ENCODE measurements at regions not wholly inside any gene's neighbourhood (a gene's known extent, or its start where the extent isn't known, plus 50 kb on each side); places are given as distances from the start of the nearest gene placed in this dataset.

DNA sequence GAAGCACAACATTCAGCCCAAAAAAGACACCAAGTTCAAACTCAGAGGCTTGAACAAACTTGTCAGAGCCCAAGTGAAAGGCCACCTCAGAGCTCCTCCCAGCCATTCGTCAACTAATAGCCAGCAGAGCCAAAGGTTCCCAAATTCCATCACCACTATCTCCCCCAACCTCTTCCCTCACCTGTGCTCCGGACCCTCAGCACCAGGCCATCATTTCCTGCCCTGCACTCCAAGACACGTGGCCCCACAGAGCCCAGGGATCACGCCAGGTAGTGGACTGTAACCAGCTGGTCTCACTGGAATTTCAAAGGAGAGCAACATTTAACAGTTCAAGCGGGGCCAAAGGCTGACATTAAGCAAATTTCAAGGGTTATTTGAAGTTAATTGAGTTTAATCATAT lies 245.2 kb upstream of the IGF1R start:
- TF ChIP-seq PPARA (CRISPR knock-in tag; IDR thresholded peaks at IDR 0.05; ENCODE audit: borderline replicate concordance) (no peak), ZFP30 (CRISPR knock-in tag; IDR thresholded peaks at IDR 0.05) (no peak), CSDC2 (CRISPR knock-in tag; IDR thresholded peaks at IDR 0.05) (no peak), RARB (CRISPR knock-in tag; IDR thresholded peaks at IDR 0.05) (no peak), BACH2 (CRISPR knock-in tag; IDR thresholded peaks at IDR 0.05; ENCODE audit: borderline replicate concordance) (no peak), ZC3H10 (CRISPR knock-in tag; IDR thresholded peaks at IDR 0.05) (no peak), ZFP3 (CRISPR knock-in tag; IDR thresholded peaks at IDR 0.05) (no peak), ESRRG (CRISPR knock-in tag; IDR thresholded peaks at IDR 0.05) (no peak), TOX (CRISPR knock-in tag; IDR thresholded peaks at IDR 0.05; ENCODE audit: borderline replicate concordance) (no peak), ZNF565 (CRISPR knock-in tag; conservative IDR thresholded peaks at IDR 0.05; ENCODE audit: low read depth) (no peak)
- TF ChIP-seq, protein P1, sequence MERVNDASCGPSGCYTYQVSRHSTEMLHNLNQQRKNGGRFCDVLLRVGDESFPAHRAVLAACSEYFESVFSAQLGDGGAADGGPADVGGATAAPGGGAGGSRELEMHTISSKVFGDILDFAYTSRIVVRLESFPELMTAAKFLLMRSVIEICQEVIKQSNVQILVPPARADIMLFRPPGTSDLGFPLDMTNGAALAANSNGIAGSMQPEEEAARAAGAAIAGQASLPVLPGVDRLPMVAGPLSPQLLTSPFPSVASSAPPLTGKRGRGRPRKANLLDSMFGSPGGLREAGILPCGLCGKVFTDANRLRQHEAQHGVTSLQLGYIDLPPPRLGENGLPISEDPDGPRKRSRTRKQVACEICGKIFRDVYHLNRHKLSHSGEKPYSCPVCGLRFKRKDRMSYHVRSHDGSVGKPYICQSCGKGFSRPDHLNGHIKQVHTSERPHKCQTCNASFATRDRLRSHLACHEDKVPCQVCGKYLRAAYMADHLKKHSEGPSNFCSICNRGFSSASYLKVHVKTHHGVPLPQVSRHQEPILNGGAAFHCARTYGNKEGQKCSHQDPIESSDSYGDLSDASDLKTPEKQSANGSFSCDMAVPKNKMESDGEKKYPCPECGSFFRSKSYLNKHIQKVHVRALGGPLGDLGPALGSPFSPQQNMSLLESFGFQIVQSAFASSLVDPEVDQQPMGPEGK (CRISPR knock-in tag; IDR thresholded peaks at IDR 0.05; ENCODE audit: borderline replicate concordance), result no peak
- TF ChIP-seq, protein P2, sequence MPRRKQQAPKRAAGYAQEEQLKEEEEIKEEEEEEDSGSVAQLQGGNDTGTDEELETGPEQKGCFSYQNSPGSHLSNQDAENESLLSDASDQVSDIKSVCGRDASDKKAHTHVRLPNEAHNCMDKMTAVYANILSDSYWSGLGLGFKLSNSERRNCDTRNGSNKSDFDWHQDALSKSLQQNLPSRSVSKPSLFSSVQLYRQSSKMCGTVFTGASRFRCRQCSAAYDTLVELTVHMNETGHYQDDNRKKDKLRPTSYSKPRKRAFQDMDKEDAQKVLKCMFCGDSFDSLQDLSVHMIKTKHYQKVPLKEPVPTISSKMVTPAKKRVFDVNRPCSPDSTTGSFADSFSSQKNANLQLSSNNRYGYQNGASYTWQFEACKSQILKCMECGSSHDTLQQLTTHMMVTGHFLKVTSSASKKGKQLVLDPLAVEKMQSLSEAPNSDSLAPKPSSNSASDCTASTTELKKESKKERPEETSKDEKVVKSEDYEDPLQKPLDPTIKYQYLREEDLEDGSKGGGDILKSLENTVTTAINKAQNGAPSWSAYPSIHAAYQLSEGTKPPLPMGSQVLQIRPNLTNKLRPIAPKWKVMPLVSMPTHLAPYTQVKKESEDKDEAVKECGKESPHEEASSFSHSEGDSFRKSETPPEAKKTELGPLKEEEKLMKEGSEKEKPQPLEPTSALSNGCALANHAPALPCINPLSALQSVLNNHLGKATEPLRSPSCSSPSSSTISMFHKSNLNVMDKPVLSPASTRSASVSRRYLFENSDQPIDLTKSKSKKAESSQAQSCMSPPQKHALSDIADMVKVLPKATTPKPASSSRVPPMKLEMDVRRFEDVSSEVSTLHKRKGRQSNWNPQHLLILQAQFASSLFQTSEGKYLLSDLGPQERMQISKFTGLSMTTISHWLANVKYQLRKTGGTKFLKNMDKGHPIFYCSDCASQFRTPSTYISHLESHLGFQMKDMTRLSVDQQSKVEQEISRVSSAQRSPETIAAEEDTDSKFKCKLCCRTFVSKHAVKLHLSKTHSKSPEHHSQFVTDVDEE (CRISPR knock-in tag; IDR thresholded peaks at IDR 0.05), result no peak
- TF ChIP-seq, protein P3, sequence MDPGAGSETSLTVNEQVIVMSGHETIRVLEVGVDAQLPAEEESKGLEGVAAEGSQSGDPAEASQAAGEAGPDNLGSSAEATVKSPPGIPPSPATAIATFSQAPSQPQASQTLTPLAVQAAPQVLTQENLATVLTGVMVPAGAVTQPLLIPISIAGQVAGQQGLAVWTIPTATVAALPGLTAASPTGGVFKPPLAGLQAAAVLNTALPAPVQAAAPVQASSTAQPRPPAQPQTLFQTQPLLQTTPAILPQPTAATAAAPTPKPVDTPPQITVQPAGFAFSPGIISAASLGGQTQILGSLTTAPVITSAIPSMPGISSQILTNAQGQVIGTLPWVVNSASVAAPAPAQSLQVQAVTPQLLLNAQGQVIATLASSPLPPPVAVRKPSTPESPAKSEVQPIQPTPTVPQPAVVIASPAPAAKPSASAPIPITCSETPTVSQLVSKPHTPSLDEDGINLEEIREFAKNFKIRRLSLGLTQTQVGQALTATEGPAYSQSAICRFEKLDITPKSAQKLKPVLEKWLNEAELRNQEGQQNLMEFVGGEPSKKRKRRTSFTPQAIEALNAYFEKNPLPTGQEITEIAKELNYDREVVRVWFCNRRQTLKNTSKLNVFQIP (CRISPR knock-in tag; IDR thresholded peaks at IDR 0.05; ENCODE audit: borderline replicate concordance, low read depth), result no peak
- TF ChIP-seq, protein P4, sequence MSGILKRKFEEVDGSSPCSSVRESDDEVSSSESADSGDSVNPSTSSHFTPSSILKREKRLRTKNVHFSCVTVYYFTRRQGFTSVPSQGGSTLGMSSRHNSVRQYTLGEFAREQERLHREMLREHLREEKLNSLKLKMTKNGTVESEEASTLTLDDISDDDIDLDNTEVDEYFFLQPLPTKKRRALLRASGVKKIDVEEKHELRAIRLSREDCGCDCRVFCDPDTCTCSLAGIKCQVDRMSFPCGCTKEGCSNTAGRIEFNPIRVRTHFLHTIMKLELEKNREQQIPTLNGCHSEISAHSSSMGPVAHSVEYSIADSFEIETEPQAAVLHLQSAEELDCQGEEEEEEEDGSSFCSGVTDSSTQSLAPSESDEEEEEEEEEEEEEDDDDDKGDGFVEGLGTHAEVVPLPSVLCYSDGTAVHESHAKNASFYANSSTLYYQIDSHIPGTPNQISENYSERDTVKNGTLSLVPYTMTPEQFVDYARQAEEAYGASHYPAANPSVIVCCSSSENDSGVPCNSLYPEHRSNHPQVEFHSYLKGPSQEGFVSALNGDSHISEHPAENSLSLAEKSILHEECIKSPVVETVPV (CRISPR knock-in tag; IDR thresholded peaks at IDR 0.05), result no peak
- TF ChIP-seq, protein P5, sequence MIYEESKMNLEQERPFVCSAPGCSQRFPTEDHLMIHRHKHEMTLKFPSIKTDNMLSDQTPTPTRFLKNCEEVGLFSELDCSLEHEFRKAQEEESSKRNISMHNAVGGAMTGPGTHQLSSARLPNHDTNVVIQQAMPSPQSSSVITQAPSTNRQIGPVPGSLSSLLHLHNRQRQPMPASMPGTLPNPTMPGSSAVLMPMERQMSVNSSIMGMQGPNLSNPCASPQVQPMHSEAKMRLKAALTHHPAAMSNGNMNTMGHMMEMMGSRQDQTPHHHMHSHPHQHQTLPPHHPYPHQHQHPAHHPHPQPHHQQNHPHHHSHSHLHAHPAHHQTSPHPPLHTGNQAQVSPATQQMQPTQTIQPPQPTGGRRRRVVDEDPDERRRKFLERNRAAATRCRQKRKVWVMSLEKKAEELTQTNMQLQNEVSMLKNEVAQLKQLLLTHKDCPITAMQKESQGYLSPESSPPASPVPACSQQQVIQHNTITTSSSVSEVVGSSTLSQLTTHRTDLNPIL (CRISPR knock-in tag; IDR thresholded peaks at IDR 0.05; ENCODE audit: low read depth), result no peak
- ATAC-seq, result no peak

DNA sequence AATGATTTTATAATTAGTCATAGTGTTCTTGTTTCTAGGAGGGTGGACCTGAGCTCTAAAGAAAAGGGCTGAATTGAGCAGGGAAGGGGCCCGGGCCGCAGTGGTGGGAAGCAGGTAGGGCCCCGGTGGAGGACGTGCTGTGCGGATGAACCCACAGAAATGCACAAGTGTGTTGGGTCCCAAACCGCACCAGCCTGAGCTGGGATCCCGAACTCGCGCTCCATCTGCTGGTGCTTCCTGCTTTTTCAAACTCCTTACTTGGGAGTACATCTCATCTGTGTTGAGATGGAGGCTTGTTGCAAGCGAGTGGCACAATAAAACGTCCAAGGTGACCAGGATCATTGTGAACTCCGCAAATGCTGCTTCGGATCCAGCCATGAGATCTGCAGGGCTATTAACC lies 244.8 kb upstream of the IGF1R start:
- TF ChIP-seq ZNF70 (CRISPR knock-in tag; IDR thresholded peaks at IDR 0.05) (no peak), ZFP3 (CRISPR knock-in tag; IDR thresholded peaks at IDR 0.05) (no peak), CSDC2 (CRISPR knock-in tag; IDR thresholded peaks at IDR 0.05) (no peak), ZC3H10 (CRISPR knock-in tag; IDR thresholded peaks at IDR 0.05) (no peak), ESRRG (CRISPR knock-in tag; IDR thresholded peaks at IDR 0.05) (no peak)
- TF ChIP-seq, protein P1 (CRISPR knock-in tag; IDR thresholded peaks at IDR 0.05; ENCODE audit: borderline replicate concordance), result no peak
- ATAC-seq, result no peak

DNA sequence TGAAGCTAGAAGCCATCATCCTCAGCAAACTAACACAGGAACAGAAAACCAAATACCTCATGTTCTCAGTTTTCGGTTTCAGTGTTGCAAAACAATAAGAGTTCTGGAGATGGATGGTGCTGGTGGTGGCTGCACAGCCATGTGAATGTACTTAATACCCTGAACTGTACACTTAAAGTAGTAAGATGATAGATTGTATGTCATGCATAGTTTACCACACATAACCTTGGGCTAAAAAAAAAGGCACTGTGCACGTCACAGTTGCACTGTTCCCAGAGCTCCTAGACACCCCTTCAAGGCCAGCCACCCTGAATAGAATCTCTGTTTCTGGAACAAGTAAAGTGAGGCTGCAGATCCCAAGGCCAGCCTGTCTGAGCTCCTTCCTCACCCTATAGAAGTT lies 243.3 kb upstream of the IGF1R start:
- no peak for ATAC-seq
- no peak for TF ChIP-seq BACH2 (CRISPR knock-in tag; IDR thresholded peaks at IDR 0.05; ENCODE audit: borderline replicate concordance)
- no peak for TF ChIP-seq GLIS3 (CRISPR knock-in tag; IDR thresholded peaks at IDR 0.05)
- TF ChIP-seq CSDC2 (CRISPR knock-in tag; IDR thresholded peaks at IDR 0.05), result no peak
